SK-N-SH (cell line): ENCODE measurements at regions not wholly inside any gene's neighbourhood (a gene's known extent, or its start where the extent isn't known, plus 50 kb on each side); places are given as distances from the start of the nearest gene placed in this dataset.

ENCODE experiments used
- EP300 ChIP-seq, 2 experiments: IDR thresholded peaks; 2 replicates each; pipeline versions ENCODE4 v1.4.0 to v1.6.1; 2012; ENCODE audit warnings: borderline replicate concordance in 1 of 2, low read depth in 1 of 2, low read length in 1 of 2
- MEF2A ChIP-seq: IDR thresholded peaks from 2 replicates; pipeline ENCODE4 v1.4.0; 2012; ENCODE audit warnings: low read depth, borderline replicate concordance
- NFIC ChIP-seq: IDR thresholded peaks from 2 replicates; pipeline ENCODE4 v1.4.0; 2012; ENCODE audit warnings: borderline replicate concordance
- POLR2AphosphoS5 ChIP-seq: IDR thresholded peaks from 2 replicates; pipeline ENCODE4 v1.6.1; 2012; ENCODE audit warnings: low read depth, low read length
- REST ChIP-seq: IDR thresholded peaks from 2 replicates; pipeline ENCODE4 v1.6.1; 2012; ENCODE audit warnings: mild to moderate bottlenecking, low read depth, low read length, moderate library complexity
- RFX5 ChIP-seq: IDR thresholded peaks from 2 replicates; pipeline ENCODE4 v1.6.1; 2012; ENCODE audit warnings: mild to moderate bottlenecking, improper control_type of control experiment, low read length
- SIN3A ChIP-seq: IDR thresholded peaks from 2 replicates; pipeline ENCODE4 v1.6.1; 2012; ENCODE audit warnings: low read depth, mild to moderate bottlenecking, low read length, moderate library complexity, borderline replicate concordance
- TAF1 ChIP-seq: IDR thresholded peaks from 2 replicates; pipeline ENCODE4 v1.6.1; 2012; ENCODE audit warnings: low read depth, mild to moderate bottlenecking, low read length, moderate library complexity, borderline replicate concordance
- TF ChIP-seq, protein P1 (sequence below): fragments of 200-600 bp; sonication (generic); IDR thresholded peaks from 2 replicates; pipeline ENCODE4 v1.6.1; 2017; ENCODE audit warnings: antibody characterized with exemption, mild to moderate bottlenecking, moderate library complexity
- TF ChIP-seq, protein P2 (sequence below): IDR thresholded peaks from 2 replicates; pipeline ENCODE4 v1.4.0; 2012; ENCODE audit warnings: low read depth

DNA sequence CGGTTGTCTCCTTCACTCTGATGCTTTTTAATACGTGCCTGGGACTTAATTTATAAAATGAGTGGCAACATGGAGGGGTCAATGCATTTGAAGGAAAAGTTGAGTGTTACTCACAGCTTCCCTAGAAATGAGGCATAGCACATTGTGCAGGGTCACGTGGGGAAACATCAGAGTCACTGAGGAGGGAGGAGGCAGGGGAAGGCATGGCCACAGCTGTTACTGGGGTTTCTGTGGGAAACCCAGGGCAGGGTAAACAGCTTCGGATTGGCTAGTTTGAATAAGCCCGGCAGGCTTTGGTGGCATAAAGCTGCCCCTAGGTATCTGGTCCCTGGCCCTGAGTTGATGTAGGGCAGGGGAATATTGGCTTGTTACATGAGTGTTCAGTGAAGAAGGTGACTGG lies 98.9 kb upstream of the ST8SIA2 start:
- TF ChIP-seq POLR2AphosphoS5, result no peak
- TF ChIP-seq, protein P1, sequence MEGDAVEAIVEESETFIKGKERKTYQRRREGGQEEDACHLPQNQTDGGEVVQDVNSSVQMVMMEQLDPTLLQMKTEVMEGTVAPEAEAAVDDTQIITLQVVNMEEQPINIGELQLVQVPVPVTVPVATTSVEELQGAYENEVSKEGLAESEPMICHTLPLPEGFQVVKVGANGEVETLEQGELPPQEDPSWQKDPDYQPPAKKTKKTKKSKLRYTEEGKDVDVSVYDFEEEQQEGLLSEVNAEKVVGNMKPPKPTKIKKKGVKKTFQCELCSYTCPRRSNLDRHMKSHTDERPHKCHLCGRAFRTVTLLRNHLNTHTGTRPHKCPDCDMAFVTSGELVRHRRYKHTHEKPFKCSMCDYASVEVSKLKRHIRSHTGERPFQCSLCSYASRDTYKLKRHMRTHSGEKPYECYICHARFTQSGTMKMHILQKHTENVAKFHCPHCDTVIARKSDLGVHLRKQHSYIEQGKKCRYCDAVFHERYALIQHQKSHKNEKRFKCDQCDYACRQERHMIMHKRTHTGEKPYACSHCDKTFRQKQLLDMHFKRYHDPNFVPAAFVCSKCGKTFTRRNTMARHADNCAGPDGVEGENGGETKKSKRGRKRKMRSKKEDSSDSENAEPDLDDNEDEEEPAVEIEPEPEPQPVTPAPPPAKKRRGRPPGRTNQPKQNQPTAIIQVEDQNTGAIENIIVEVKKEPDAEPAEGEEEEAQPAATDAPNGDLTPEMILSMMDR, result no peak
- no peak for TF ChIP-seq REST
- TF ChIP-seq SIN3A, result no peak
- TF ChIP-seq RFX5, result no peak
- TF ChIP-seq, protein P2, sequence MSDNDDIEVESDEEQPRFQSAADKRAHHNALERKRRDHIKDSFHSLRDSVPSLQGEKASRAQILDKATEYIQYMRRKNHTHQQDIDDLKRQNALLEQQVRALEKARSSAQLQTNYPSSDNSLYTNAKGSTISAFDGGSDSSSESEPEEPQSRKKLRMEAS, result no peak
- no peak for TF ChIP-seq MEF2A
- no peak for TF ChIP-seq EP300 (IDR thresholded peaks at IDR 0.05; ENCODE audit: borderline replicate concordance in 1 of 2, low read depth in 1 of 2, low read length in 1 of 2)
- no peak for TF ChIP-seq NFIC
- TF ChIP-seq TAF1, result no peak
